ENCODE measurements at regions not wholly inside any gene's neighbourhood (a gene's known extent, or its start where the extent isn't known, plus 50 kb on each side); places are given as distances from the start of the nearest gene placed in this dataset.

- no peaks in the 10 kb centered on the region for H3K36me3 ChIP-seq (ENCODE audit: low read depth)
- intact Hi-C loops (cut with DNase I, micrococcal nuclease), result no loop called here
- ATAC-seq, result no peak
These were observed 154.3 kb downstream of the ICE1 start for GRCh38 chr5:5576744-5577143.

GRCh38 chr5:5575461-5575860 lies 153.0 kb downstream of the ICE1 start:
- no peak for DNase-seq
- no peak overlapping the region for H3K4me3 ChIP-seq
- no peaks in the 10 kb centered on the region for H3K36me3 ChIP-seq (ENCODE audit: low read depth)
- no peak for ATAC-seq
- H3K4me1 ChIP-seq (ENCODE audit: low read depth), result no peaks in the 10 kb centered on the region
- intact Hi-C loops (cut with DNase I, micrococcal nuclease), result no loop called here
- H3K9me3 ChIP-seq, result no peaks in the 10 kb centered on the region
- no peak for TF ChIP-seq CTCF (IDR thresholded peaks at IDR 0.05)

More at GRCh38 chr5:5576744-5577143, 154.3 kb downstream of the ICE1 start:
- H3K4me1 ChIP-seq (ENCODE audit: low read depth), result no peaks in the 10 kb centered on the region
- H3K9me3 ChIP-seq, result no peaks in the 10 kb centered on the region
- DNase-seq, result no peak
- TF ChIP-seq CTCF (IDR thresholded peaks at IDR 0.05), result no peak
- no peak overlapping the region for H3K4me3 ChIP-seq

GRCh38 chr5:5573798-5574380 lies 151.4 kb downstream of the ICE1 start:
- H3K4me3 ChIP-seq, result no peak overlapping the region
- DNase-seq, result no peak
- H3K9me3 ChIP-seq, result no peaks in the 10 kb centered on the region
- intact Hi-C loops (cut with DNase I, micrococcal nuclease), result no loop called here
- H3K4me1 ChIP-seq (ENCODE audit: low read depth), result no peaks in the 10 kb centered on the region
- H3K36me3 ChIP-seq (ENCODE audit: low read depth), result no peaks in the 10 kb centered on the region
- no peak for ATAC-seq
- TF ChIP-seq CTCF (IDR thresholded peaks at IDR 0.05), result no peak

- intact Hi-C loops (cut with DNase I, micrococcal nuclease), result no loop called here
- Histone ChIP-seq H3K9me3 (no peaks in the 10 kb centered on the region), H3K4me1 (ENCODE audit: low read depth) (no peaks in the 10 kb centered on the region), H3K4me3 (no peak overlapping the region), H3K36me3 (ENCODE audit: low read depth) (no peaks in the 10 kb centered on the region)
- DNase-seq (no peak), ATAC-seq (peak; percentile 16)
- TF ChIP-seq CTCF (IDR thresholded peaks at IDR 0.05), result no peak
These were observed 150.7 kb downstream of the ICE1 start for GRCh38 chr5:5572976-5573797.

- ATAC-seq, result peak; percentile 25
- no peak overlapping the region for H3K4me3 ChIP-seq
- intact Hi-C loops (cut with DNase I, micrococcal nuclease), result no loop called here
- no peak for TF ChIP-seq CTCF (IDR thresholded peaks at IDR 0.05)
- H3K36me3 ChIP-seq (ENCODE audit: low read depth), result no peaks in the 10 kb centered on the region
- H3K9me3 ChIP-seq, result no peaks in the 10 kb centered on the region
- H3K4me1 ChIP-seq (ENCODE audit: low read depth), result no peaks in the 10 kb centered on the region
- DNase-seq, result peak in 1 of 3 donors; percentile 5
These were observed 149.8 kb downstream of the ICE1 start for GRCh38 chr5:5572010-5572865.

Data from mucosa of descending colon (tissue), 3 donors.